OCI-LY7 (cell line): ENCODE measurements at regions not wholly inside any gene's neighbourhood (a gene's known extent, or its start where the extent isn't known, plus 50 kb on each side); places are given as distances from the start of the nearest gene placed in this dataset.

Source experiments
- CTCF ChIP-seq: fragments of 200-600 bp; sonication (generic); conservative IDR thresholded peaks from 2 replicates; pipeline ENCODE4 v1.5.1; 2014; ENCODE audit warnings: mild to moderate bottlenecking, antibody characterized with exemption, low read length, moderate library complexity, mixed read lengths
- EZH2phosphoT487 ChIP-seq: fragments of 200-600 bp; sonication (generic); IDR thresholded peaks from 2 replicates; pipeline ENCODE4 v1.6.1; 2018; ENCODE audit warnings: low read depth, borderline replicate concordance, mild to moderate bottlenecking, mixed run types, antibody characterized with exemption, low read length, moderate library complexity, mixed read lengths

DNA sequence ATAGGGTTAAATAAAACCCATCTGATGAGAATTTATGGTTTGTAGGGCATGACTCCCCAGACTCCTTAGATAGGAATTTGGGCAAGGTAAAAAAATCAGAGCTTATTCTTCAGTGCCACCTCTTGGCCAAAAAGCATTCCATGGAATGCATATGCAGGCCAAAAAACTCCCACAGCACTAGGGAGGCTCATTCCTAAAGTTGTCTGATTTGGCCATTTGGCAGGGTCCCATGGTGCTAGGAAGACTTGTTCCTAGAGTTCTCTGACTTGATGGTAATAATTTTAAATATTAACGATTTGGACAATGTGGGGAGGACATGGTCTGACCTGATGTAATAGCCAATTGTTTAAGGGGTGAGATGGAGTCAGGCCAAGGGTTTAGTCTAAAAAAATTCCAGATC is 93.0 kb downstream of the SPIN4 start:
- TF ChIP-seq CTCF (no peak), EZH2phosphoT487 (no peak)
